Right cardiac atrium (tissue), 5 donors: ENCODE measurements at regions not wholly inside any gene's neighbourhood (a gene's known extent, or its start where the extent isn't known, plus 50 kb on each side); places are given as distances from the start of the nearest gene placed in this dataset.

Source experiments
- ATAC-seq, 2 donors: fragments of 200-7000 bp; cut with Tn5 transposase; one replicate each; pipeline versions ENCODE4 v1.8.0 to v1.9.1; 2020; ENCODE audit warnings: moderate library complexity in 2 of 2, mild to moderate bottlenecking in 1 of 2
- DNase-seq, 3 donors: peaks; one replicate each; pipeline ENCODE4 v3.0.0-alpha.2; 2020
- H3K27ac ChIP-seq: one replicate; pipeline ENCODE4 v1.5.1; 2013; ENCODE audit warnings: mild to moderate bottlenecking, low read length, control low read depth, moderate library complexity
- H3K27me3 ChIP-seq: one replicate; pipeline ENCODE4 v1.6.1; 2013; ENCODE audit not compliant: control insufficient read depth, insufficient read depth
- H3K4me1 ChIP-seq: one replicate; pipeline ENCODE4 v1.6.1; 2013; ENCODE audit warnings: low read length; ENCODE audit not compliant: control insufficient read depth, insufficient read depth
- H3K4me3 ChIP-seq: one replicate; pipeline ENCODE4 v1.5.1; 2013; ENCODE audit warnings: low read length, control low read depth
- H3K9me3 ChIP-seq: one replicate; pipeline ENCODE4 v1.6.1; 2013; ENCODE audit warnings: low read length; ENCODE audit not compliant: control insufficient read depth
- WGBS: extraction: QIAGEN DNeasy Blood & Tissue Kit; methylation state at CpG from one replicate; pipeline ENCODE4 v1.1.7; 2013; 5-methylcytosine and 5-hydroxymethylcytosine counted together
- intact Hi-C, 4 donors: fragments of 100-400 bp; cut with DNase I; formaldehyde crosslinking; loops; one replicate each; pipeline versions ENCODE4 v1.11.0 to v1.14.0; 2022 to 2023
- donor health status: healthy with polysubstance abuse.
- donor health status: DM: no; HTN: yes; CAD: no.
- donor health status: DM: no; HTN: no; CAD: no.
- donor health status: DM: no; HTN: yes; CAD: no; lungs with severe emphysema.
- donor health status: DM: yes; HTN: yes; CAD: no.

DNA sequence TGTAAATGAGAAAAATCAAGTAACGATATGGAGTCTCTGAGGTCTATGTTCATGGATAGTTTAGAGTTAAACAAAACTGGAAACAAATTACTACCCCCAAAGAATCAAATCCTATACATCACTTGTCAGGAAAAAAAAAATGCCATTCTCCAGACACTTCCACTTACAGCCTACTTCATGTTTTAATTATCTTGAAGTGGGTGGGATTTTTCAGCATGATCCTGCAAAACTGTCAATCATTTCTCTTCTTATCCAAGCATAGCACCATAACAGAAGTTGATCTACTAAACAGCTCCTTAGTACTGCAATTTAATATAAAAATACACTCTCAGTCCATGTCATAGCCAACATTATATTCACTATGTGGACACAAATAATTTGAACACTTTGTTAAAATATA, 833.9 kb downstream of the TUSC7 start:
- WGBS: 90% methylated on average over 1 of the region's 1 CpG

DNA sequence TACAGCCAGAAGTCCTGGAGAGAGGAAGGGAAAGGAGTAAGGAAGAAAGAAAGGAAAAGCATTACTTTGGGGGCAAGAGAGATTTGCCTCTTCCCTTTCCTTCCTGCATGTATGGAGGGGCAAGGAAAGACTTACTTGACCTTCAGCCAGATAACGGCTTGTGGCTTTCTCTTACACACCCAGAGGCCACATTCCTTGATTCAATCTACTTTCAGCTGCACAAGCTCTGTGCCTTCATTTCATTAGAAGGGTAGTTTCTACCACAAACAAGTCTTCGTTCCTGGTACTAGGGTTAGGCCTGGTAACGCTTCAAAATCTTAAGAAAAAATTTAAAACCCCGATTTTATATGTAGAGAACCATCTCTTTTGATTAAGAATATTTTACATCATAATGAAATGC, 835.9 kb downstream of the TUSC7 start:
- no peaks in the 10 kb centered on the region for H3K4me1 ChIP-seq
- no peak for DNase-seq
- no peaks in the 10 kb centered on the region for H3K27me3 ChIP-seq
- 72% methylated on average over 4 of the region's 4 CpGs for WGBS
- ATAC-seq: no peak
- no peak overlapping the region for H3K4me3 ChIP-seq
- intact Hi-C loops: no loop called here
- H3K27ac ChIP-seq: no peak overlapping the region
- H3K9me3 ChIP-seq: no peaks in the 10 kb centered on the region

More for the DNA sequence above, 833.9 kb downstream of the TUSC7 start:
- DNase-seq (no peak), ATAC-seq (no peak)
- H3K27ac ChIP-seq: no peak overlapping the region
- no peaks in the 10 kb centered on the region for H3K4me1 ChIP-seq
- no peak overlapping the region for H3K4me3 ChIP-seq
- intact Hi-C loops: no loop called here
- no peaks in the 10 kb centered on the region for H3K27me3 ChIP-seq
- H3K9me3 ChIP-seq: no peaks in the 10 kb centered on the region

DNA sequence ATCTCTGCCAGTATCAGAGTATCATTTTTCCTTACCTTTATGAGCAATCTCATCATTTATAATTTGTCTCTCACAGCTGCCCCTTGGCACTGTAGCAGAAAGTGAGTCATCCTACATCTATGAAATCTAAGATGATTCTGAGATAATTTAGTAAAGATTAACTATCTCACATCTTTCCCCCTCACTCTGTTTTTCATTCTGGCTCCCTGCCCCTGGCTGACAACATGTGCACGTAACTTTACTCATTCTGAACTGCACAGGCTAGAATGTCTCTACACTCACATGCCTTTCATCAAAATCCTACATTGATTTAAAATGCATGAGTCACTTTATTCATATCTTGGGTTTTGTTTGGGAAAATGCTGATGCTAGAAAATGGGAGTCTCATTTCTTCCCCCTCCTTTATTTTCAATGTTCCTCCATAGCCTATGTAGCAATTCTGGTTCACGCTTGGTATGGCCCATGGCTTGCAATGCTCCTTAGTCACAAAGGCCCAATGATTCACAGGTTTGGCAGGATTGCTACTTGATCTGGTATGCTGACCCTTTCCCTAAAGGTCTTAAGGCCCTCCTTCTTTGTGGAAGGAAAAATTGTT, 838.5 kb downstream of the TUSC7 start:
- Histone ChIP-seq H3K27me3 (no peaks in the 10 kb centered on the region), H3K27ac (no peak overlapping the region), H3K9me3 (no peaks in the 10 kb centered on the region), H3K4me1 (no peaks in the 10 kb centered on the region), H3K4me3 (no peak overlapping the region)
- intact Hi-C loops: no loop called here
- DNase-seq (no peak), ATAC-seq (no peak)
- WGBS: 80% methylated on average over 2 of the region's 2 CpGs

DNA sequence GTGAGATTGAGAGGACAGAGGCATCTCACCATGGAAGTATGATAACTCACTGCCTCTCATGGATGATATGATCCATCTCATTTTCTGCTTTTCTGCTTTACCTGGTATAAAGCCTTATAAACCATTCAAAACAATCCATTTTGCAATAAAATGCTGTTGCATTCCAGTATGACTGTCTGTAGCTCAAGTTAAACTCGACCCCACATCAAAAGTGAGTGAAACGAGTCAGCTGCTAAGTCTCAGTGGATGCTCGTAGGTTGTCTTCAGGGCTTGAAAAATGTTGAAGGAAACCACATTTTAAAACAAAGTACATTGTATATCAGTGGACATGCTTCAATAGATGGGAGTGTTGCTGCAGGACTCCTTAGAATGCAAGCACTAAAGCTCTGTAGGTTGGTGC, 839.0 kb downstream of the TUSC7 start:
- no peaks in the 10 kb centered on the region for H3K27me3 ChIP-seq
- no peak overlapping the region for H3K27ac ChIP-seq
- no peak for DNase-seq
- H3K9me3 ChIP-seq: no peaks in the 10 kb centered on the region
- intact Hi-C loops: no loop called here
- no peak overlapping the region for H3K4me3 ChIP-seq
- no peak for ATAC-seq
- no peaks in the 10 kb centered on the region for H3K4me1 ChIP-seq
- 72% methylated on average over 3 of the region's 3 CpGs for WGBS

DNA sequence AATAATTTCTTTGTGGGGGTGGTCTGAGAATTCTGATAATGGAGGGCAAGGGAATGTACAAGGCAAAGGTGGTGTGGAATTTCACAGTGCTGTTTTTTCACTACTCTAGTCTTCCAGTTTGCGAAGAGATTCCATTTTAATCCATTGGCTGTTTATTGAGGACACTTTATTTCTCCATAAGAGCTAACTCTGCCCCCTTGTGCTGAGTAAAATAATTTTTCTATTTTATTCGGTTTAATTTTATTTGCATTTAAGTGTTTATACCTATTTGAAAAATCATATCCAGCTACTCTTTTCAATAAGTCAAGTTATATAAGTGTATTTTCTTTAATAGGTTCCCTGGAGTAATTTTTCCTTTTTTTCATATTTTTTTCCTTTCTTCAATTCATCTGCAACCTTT, 840.1 kb downstream of the TUSC7 start:
- 85% methylated on average over 2 of the region's 2 CpGs for WGBS
- DNase-seq (no peak), ATAC-seq (no peak)
- Histone ChIP-seq H3K27ac (no peak overlapping the region), H3K4me1 (no peaks in the 10 kb centered on the region), H3K4me3 (no peak overlapping the region), H3K27me3 (no peaks in the 10 kb centered on the region), H3K9me3 (no peaks in the 10 kb centered on the region)
- intact Hi-C loops: no loop called here

DNA sequence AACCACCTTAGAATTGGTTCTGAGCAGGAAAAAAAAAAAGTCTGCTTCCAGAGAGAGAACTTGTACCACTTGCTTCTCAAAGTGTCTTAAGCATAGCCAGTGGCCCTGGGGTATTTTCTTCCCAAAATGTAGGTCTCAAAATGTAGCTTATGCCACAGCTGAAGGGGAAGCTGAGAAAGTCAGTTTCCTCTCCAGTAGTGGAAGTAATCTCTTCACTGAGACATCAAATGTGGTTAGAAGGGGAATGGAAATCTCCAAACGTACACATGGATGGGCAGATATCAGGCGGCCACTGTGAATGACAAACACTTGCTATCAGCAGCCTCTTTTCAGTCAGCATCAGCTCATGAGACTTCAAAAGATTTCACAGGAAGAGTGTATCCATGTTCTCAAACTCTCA, 841.2 kb downstream of the TUSC7 start:
- no peak overlapping the region for H3K4me3 ChIP-seq
- 63% methylated on average over 2 of the region's 2 CpGs for WGBS
- ATAC-seq (no peak), DNase-seq (no peak)
- no peaks in the 10 kb centered on the region for H3K9me3 ChIP-seq
- H3K27ac ChIP-seq: no peak overlapping the region
- intact Hi-C loops: no loop called here
- no peaks in the 10 kb centered on the region for H3K4me1 ChIP-seq
- H3K27me3 ChIP-seq: no peaks in the 10 kb centered on the region

DNA sequence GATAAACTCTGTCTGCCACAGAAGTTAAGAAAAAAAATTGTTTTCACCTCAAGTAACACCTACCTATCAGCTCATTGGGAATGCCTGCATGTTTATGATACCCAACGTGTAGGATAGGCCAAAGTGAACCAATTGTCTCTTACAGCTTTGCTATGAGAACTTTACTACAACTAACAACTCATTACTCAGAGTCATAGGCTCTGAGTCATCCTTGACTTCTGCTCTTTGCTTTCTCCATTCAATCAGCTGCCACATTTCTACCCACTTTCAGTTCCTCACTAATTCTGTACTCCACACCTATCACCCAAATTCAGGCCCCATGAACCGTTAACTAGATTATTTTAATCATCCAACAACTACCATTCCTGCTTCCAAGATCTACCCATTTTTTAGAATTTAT, 843.9 kb downstream of the TUSC7 start:
- no peaks in the 10 kb centered on the region for H3K9me3 ChIP-seq
- no peaks in the 10 kb centered on the region for H3K4me1 ChIP-seq
- DNase-seq: no peak
- 51% methylated on average over 2 of the region's 2 CpGs for WGBS
- no peak for ATAC-seq
- H3K27me3 ChIP-seq: no peaks in the 10 kb centered on the region
- H3K4me3 ChIP-seq: no peak overlapping the region
- intact Hi-C loops: no loop called here
- H3K27ac ChIP-seq: no peak overlapping the region

DNA sequence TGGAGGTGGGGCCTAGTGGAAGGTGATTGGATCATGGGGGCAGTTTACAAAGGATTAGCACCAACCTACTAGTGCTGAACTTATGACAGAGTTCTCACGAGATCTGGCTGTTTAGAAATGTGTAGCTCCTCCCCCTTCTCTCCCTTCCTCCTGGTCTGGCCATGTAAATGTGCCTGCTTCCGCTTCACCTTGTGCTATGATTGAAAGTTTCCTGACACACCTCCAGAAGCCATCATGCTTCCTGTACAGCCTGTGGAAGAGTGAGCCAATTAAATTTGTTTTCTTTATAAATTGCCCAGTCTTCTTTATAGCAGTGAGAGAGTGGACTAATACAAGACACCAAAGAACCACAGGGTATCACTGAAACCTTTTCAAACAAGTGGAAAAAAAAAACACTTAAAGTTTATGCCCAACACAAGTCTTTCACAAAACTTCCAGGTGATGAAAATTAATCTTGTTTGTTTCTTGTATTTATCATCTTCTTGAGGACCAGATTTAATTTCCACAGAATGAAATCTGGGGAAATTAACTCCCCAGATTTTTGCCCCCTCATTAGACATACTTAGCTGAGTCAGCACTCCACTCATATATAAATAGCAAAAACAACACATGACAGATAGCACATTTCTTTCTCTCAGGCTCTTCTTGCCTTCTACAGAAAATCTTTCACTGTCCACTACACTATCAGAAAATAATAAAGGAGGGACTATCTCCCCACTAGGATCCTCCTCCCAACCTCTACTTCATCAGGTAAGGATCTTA, 847.2 kb downstream of the TUSC7 start:
- Histone ChIP-seq H3K27me3 (no peaks in the 10 kb centered on the region), H3K4me1 (no peaks in the 10 kb centered on the region), H3K27ac (no peak overlapping the region), H3K9me3 (no peaks in the 10 kb centered on the region), H3K4me3 (no peak overlapping the region)
- DNase-seq: no peak
- WGBS: 83% methylated on average over 2 of the region's 2 CpGs
- ATAC-seq: no peak
- intact Hi-C loops: no loop called here

DNA sequence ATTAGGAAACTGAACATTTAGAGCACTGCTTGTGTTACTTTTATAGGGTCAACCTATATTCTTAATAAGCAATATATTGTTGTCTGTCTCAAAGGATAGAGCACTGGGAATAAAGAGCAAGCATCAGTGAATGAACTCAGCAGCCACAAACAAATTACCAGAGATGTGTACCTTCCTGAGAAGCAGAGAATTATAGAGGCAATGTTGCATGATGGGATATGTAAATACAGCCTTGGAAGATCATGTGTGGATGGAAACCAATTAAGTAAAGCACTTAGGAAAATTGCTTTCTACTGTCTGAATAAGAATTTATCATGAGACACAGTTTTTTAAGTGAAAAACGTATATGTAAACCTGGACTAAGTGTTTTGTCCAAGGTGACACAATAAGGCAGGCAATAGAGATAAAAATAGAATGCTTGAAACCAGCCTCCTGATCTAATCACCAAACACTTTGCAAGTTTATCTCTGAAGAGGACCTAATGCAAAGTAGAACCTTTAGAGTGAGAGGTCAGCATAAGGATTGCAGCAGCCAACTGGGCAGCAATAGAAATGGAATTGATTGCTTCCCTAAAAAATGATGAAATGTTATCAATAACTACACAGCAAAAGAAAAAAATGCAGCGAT, 848.0 kb downstream of the TUSC7 start:
- WGBS: 59% methylated on average over 2 of the region's 2 CpGs
- ATAC-seq (no peak), DNase-seq (no peak)
- no peaks in the 10 kb centered on the region for H3K9me3 ChIP-seq
- no peaks in the 10 kb centered on the region for H3K27me3 ChIP-seq
- no peaks in the 10 kb centered on the region for H3K4me1 ChIP-seq
- intact Hi-C loops: no loop called here
- no peak overlapping the region for H3K4me3 ChIP-seq
- no peak overlapping the region for H3K27ac ChIP-seq

DNA sequence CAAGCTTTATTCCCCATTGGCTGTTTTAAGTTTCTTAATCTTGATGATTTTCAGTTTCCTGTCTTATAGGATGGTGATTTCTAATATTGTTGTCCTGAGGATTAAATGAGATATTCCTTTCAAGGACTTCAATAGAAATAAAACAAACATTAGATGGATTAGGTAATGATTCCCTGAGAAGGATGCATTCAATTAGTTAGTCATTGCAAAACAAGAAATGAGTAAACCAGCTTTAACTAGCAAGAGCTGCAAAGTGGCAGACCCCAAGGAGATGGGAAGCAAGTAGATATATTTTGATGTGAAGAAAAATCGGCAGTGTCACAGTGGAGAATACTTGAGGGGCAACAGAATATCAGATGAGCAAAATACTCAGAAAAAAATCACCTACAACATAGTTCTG, 849.1 kb downstream of the TUSC7 start:
- WGBS: 71% methylated on average over 1 of the region's 1 CpG
- no peak for DNase-seq
- ATAC-seq: no peak
- H3K9me3 ChIP-seq: no peaks in the 10 kb centered on the region
- intact Hi-C loops: no loop called here
- H3K4me1 ChIP-seq: no peaks in the 10 kb centered on the region
- no peak overlapping the region for H3K27ac ChIP-seq
- H3K27me3 ChIP-seq: no peaks in the 10 kb centered on the region
- H3K4me3 ChIP-seq: no peak overlapping the region

DNA sequence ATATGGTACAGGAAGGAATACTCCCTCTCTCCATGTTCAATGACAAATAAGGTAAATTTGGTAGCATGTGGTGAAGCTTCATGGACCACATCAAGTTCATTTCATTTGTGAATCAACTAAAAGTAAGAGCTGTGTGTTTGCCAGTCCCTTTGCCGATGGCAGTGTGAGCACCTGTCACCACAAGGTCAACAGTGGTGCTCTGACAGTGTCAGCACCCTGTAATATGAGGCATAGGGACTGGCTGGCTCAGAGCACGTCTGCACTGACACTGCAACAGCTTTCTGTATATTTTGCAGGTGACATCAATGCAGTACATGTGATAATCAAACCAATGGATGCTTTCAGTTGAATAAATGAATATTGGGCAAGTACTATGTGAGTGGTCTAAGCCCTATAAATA, 852.4 kb downstream of the TUSC7 start:
- Histone ChIP-seq H3K9me3 (no peaks in the 10 kb centered on the region), H3K4me3 (no peak overlapping the region), H3K4me1 (no peaks in the 10 kb centered on the region), H3K27ac (no peak overlapping the region), H3K27me3 (no peaks in the 10 kb centered on the region)
- no peak for ATAC-seq
- DNase-seq: no peak
- intact Hi-C loops: no loop called here
- 64% methylated on average over 2 of the region's 2 CpGs for WGBS
